HepG2 (cell line): ENCODE measurements at regions not wholly inside any gene's neighbourhood (a gene's known extent, or its start where the extent isn't known, plus 50 kb on each side); places are given as distances from the start of the nearest gene placed in this dataset.

Experiments
- ATAC-seq: fragments of 200-7000 bp; cut with Tn5 transposase; 3 replicates; pipeline ENCODE4 v1.9.1; 2020; ENCODE audit warnings: mild to moderate bottlenecking, moderate library complexity
- BruUV-seq: library from RNA; stranded (reverse); fragments of 400-500 nt; replicated peaks from 2 replicates; lab custom pipeline; 2021; lab: Mats Ljungman, UMichigan
- CTCF ChIA-PET: fragments of 300-600 bp; formaldehyde crosslinking; extraction: SDS; loops from one replicate; lab custom pipeline; 2021; ENCODE audit warnings: low total read pairs, inconsistent platforms, low intra/inter-chr PET ratio; lab: Yijun Ruan, JAX
- POLR2A ChIA-PET: fragments of 350-600 bp; sonication (Branson Sonifier 250); formaldehyde crosslinking; loops from one replicate; lab custom pipeline; 2020; ENCODE audit warnings: antibody characterized with exemption, inconsistent platforms; lab: Yijun Ruan, JAX
- DNase-seq: peaks from one replicate; pipeline ENCODE4 v3.0.0-alpha.2; 2015; ENCODE audit warnings: low spot score
- FAIRE-seq: peaks from 3 replicates; lab custom pipeline; 2011; peaks lifted over from hg19 to GRCh38; lab: Jason Lieb, UNC
- H2AFZ ChIP-seq: one replicate; pipeline ENCODE4 v1.6.1; 2011; ENCODE audit warnings: low read length, inconsistent platforms
- H3K27ac ChIP-seq: fragments of 300-600 bp; 3 replicates; pipeline ENCODE4 v1.8.0; 2011; ENCODE audit warnings: mixed run types, mild to moderate bottlenecking, mixed read lengths, low read length, inconsistent platforms; ENCODE audit not compliant: insufficient read depth; ENCODE audit errors: extremely low read length
- H3K27me3 ChIP-seq, 2 experiments: fragments of 200-600 bp in 1 of 2; 2 replicates in 1 of 2; 3 replicates in 1 of 2; pipeline versions ENCODE4 v1.6.0 to v1.8.0; 2011; ENCODE audit warnings: low read length in 2 of 2, mild to moderate bottlenecking in 2 of 2, moderate library complexity in 2 of 2, inconsistent platforms in 1 of 2; ENCODE audit not compliant: insufficient read depth in 2 of 2, control insufficient read depth in 1 of 2
- H3K36me3 ChIP-seq, 2 experiments: fragments of 200-600 bp in 1 of 2; replicated peaks in 1 of 2; 2 replicates in 1 of 2; 3 replicates in 1 of 2; pipeline versions ENCODE4 v1.5.1 to v1.8.0; 2011; ENCODE audit warnings: low read length in 2 of 2, inconsistent platforms in 1 of 2; ENCODE audit not compliant: insufficient read depth in 2 of 2, control insufficient read depth in 1 of 2
- H3K4me1 ChIP-seq: 2 replicates; pipeline ENCODE4 v1.5.1; 2012; ENCODE audit warnings: low read length, inconsistent platforms; ENCODE audit not compliant: insufficient read depth
- H3K4me2 ChIP-seq: 2 replicates; pipeline ENCODE4 v1.6.0; 2011; ENCODE audit warnings: low read depth, low read length, inconsistent platforms
- H3K4me3 ChIP-seq, 3 experiments: fragments of 200-600 bp in 1 of 3; sonication (generic), shearing (Covaris generic) in 1 of 3; replicated peaks in 1 of 3; 2 replicates each; pipeline ENCODE4 v1.5.1; 2011 to 2016; ENCODE audit warnings: low read length in 3 of 3, inconsistent platforms in 2 of 3, low read depth in 2 of 3, mild to moderate bottlenecking in 2 of 3, control low read depth in 1 of 3, mixed read lengths in 1 of 3; ENCODE audit not compliant: insufficient read depth in 1 of 3
- H3K79me2 ChIP-seq: one replicate; pipeline ENCODE4 v1.6.1; 2011; ENCODE audit warnings: low read length, inconsistent platforms; ENCODE audit not compliant: insufficient read depth
- H3K9ac ChIP-seq: 2 replicates; pipeline ENCODE4 v1.6.0; 2011; ENCODE audit warnings: mild to moderate bottlenecking, low read depth, low read length, inconsistent platforms; ENCODE audit not compliant: insufficient read depth
- H3K9me3 ChIP-seq: 2 replicates; pipeline ENCODE4 v1.5.1; 2012; ENCODE audit warnings: mild to moderate bottlenecking, low read length
- H4K20me1 ChIP-seq: 2 replicates; pipeline ENCODE4 v1.6.0; 2011; ENCODE audit warnings: inconsistent platforms, mild to moderate bottlenecking, low read length, moderate library complexity; ENCODE audit not compliant: insufficient read depth
- CREB1 ChIP-seq, 2 experiments: fragments of 450-650 bp in 1 of 2; IDR thresholded peaks; 2 replicates each; pipeline ENCODE4 v1.6.1; 2016 to 2017; ENCODE audit warnings: control low read depth in 1 of 2, mild to moderate bottlenecking in 1 of 2, missing compliant biosample characterization in 1 of 2, missing genetic modification characterization in 1 of 2
- FOSL1 ChIP-seq: sonication (generic); formaldehyde crosslinking; IDR thresholded peaks from 2 replicates; pipeline ENCODE4 v1.9.0; 2021; ENCODE audit warnings: missing genetic modification reagents, borderline replicate concordance
- KDM4B ChIP-seq: sonication (generic); formaldehyde crosslinking; IDR thresholded peaks from 2 replicates; pipeline ENCODE4 v1.4.0; 2020; ENCODE audit warnings: missing genetic modification reagents
- MLXIP ChIP-seq: sonication (generic); formaldehyde crosslinking; IDR thresholded peaks from 2 replicates; pipeline ENCODE4 v1.9.0; 2021; ENCODE audit warnings: missing genetic modification reagents, borderline replicate concordance
- NR3C1 ChIP-seq: sonication (generic); formaldehyde crosslinking; IDR thresholded peaks from 2 replicates; pipeline ENCODE4 v1.4.0; 2020; ENCODE audit warnings: missing genetic modification reagents
- RBM39 ChIP-seq: fragments of 200-400 bp; formaldehyde crosslinking; IDR thresholded peaks from one replicate; pipeline ENCODE4 v1.6.1; 2018; ENCODE audit warnings: antibody characterized with exemption, mild to moderate bottlenecking, low read depth, low read length; ENCODE audit not compliant: poor library complexity, severe bottlenecking
- SMAD3 ChIP-seq: sonication (generic); formaldehyde crosslinking; IDR thresholded peaks from 2 replicates; pipeline ENCODE4 v1.4.0; 2020; ENCODE audit warnings: missing genetic modification reagents
- ZNF10 ChIP-seq: sonication (generic); formaldehyde crosslinking; IDR thresholded peaks from 2 replicates; pipeline ENCODE4 v1.4.0; 2020; ENCODE audit warnings: mild to moderate bottlenecking, low read depth, missing genetic modification reagents, borderline replicate concordance
- ZNF292 ChIP-seq: sonication (generic); formaldehyde crosslinking; IDR thresholded peaks from 2 replicates; pipeline ENCODE4 v1.8.1; 2022; ENCODE audit warnings: mild to moderate bottlenecking, low read depth, missing genetic modification reagents, borderline replicate concordance
- ZNF329 ChIP-seq: sonication (generic); formaldehyde crosslinking; IDR thresholded peaks from 2 replicates; pipeline ENCODE4 v1.9.0; 2021; ENCODE audit warnings: low read depth, mild to moderate bottlenecking, missing genetic modification reagents
- ZNF501 ChIP-seq: sonication (generic); formaldehyde crosslinking; IDR thresholded peaks from 2 replicates; pipeline ENCODE4 v1.5.1; 2020; ENCODE audit warnings: mild to moderate bottlenecking, moderate library complexity, missing genetic modification reagents
- ZZZ3 ChIP-seq: sonication (generic); formaldehyde crosslinking; IDR thresholded peaks from 2 replicates; pipeline ENCODE4 v1.4.0; 2020; ENCODE audit warnings: missing genetic modification reagents, mild to moderate bottlenecking, borderline replicate concordance
- WGBS: methylation state at CpG from one replicate; pipeline ENCODE4 v1.1.6; 2017; ENCODE audit warnings: low lambda C conversion rate; 5-methylcytosine and 5-hydroxymethylcytosine counted together
- in situ Hi-C: cut with HindIII; loops from 2 replicates; pipeline ENCODE4 v1.10.0; 2017; ENCODE audit warnings: low pct_unique_long_range_greater_than_20kb; ENCODE audit not compliant: extremely low pct_ligation_motif_present
- intact Hi-C: fragments of 100-400 bp; cut with micrococcal nuclease; formaldehyde crosslinking; loops from one replicate; pipeline ENCODE4 v1.10.0; 2022; ENCODE audit not compliant: unreplicated experiment
- TF ChIP-seq, protein P1 (sequence below), 2 experiments: sonication (generic) in 1 of 2; formaldehyde crosslinking in 1 of 2; IDR thresholded peaks; 2 replicates each; pipeline versions ENCODE4 v1.4.0 to v1.6.1; 2018 to 2020; ENCODE audit warnings: missing genetic modification reagents in 2 of 2, borderline replicate concordance in 1 of 2, low read depth in 1 of 2, mild to moderate bottlenecking in 1 of 2, missing biosample characterization in 1 of 2

DNA sequence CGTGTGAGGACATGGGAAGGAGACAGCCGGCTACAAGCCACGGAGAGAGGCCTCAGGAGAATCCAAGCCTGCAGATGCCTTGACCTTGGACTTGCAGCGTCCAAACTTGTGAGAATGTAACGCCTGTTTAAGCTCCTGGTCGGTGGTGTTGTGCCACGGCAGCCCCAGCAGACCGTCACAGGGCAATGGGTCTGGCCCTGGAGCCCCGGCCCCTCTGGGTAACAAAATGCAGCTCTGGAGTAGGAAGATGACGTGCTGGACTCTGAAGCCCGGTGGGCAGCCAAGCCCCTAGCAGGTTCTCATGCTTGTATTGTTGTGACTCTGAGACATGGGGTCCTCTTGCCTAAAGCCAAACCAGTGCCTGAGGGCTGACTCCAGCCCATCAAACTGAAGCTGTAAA lies 174.7 kb downstream of the IRX2 start:
- in situ Hi-C loops: no loop called here
- POLR2A ChIA-PET: no interaction called here

GRCh38 chr5:2575871-2576270 lies 175.6 kb downstream of the IRX2 start:
- Histone ChIP-seq H3K9ac (no peak overlapping the region), H3K79me2 (no peaks in the 10 kb centered on the region), H4K20me1 (no peaks in the 10 kb centered on the region), H3K4me2 (no peak overlapping the region), H2AFZ (no peak overlapping the region), H3K9me3 (no peaks in the 10 kb centered on the region), H3K27ac (no peak overlapping the region), H3K36me3 (no peaks in the 10 kb centered on the region), H3K27me3 (peaks cover under 1 to 7% of the 10 kb centered on the region in 2 experiments; a peak in 1 of 5 replicates), H3K4me3 (no peak overlapping the region), H3K4me1 (no peaks in the 10 kb centered on the region)
- ATAC-seq: no peak
- no peak for DNase-seq
- no peak for FAIRE-seq
- BruUV-seq: no TSS peak
- in situ Hi-C loops: no loop called here
- WGBS: 3% methylated on average over 1 of the region's 1 CpG
- ChIA-PET POLR2A (no interaction called here), CTCF (no interaction called here)
- intact Hi-C loops: no loop called here
- TF ChIP-seq MLXIP (CRISPR knock-in tag): no peak
- TF ChIP-seq ZNF292 (CRISPR knock-in tag): no peak
- no peak for TF ChIP-seq NR3C1 (CRISPR knock-in tag)
- TF ChIP-seq, protein P1, sequence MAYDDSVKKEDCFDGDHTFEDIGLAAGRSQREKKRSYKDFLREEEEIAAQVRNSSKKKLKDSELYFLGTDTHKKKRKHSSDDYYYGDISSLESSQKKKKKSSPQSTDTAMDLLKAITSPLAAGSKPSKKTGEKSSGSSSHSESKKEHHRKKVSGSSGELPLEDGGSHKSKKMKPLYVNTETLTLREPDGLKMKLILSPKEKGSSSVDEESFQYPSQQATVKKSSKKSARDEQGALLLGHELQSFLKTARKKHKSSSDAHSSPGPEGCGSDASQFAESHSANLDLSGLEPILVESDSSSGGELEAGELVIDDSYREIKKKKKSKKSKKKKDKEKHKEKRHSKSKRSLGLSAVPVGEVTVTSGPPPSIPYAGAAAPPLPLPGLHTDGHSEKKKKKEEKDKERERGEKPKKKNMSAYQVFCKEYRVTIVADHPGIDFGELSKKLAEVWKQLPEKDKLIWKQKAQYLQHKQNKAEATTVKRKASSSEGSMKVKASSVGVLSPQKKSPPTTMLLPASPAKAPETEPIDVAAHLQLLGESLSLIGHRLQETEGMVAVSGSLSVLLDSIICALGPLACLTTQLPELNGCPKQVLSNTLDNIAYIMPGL (CRISPR knock-in tag; IDR thresholded peaks at IDR 0.05; ENCODE audit: borderline replicate concordance in 1 of 2, low read depth in 1 of 2): no peak
- TF ChIP-seq KDM4B: no peak
- no peak for TF ChIP-seq CREB1 (IDR thresholded peaks at IDR 0.05)
- TF ChIP-seq CREB1 (CRISPR knock-in tag; IDR thresholded peaks at IDR 0.05): no peak
- no peak for TF ChIP-seq ZNF329 (CRISPR knock-in tag)
- no peak for TF ChIP-seq FOSL1
- no peak for TF ChIP-seq SMAD3 (CRISPR knock-in tag)
- TF ChIP-seq RBM39: no peak
- TF ChIP-seq ZNF10: no peak
- no peak for TF ChIP-seq ZZZ3 (CRISPR knock-in tag)

More for the DNA sequence above, 174.7 kb downstream of the IRX2 start:
- H3K4me3 ChIP-seq: no peak overlapping the region
- H4K20me1 ChIP-seq: no peaks in the 10 kb centered on the region
- no TSS peak for BruUV-seq
- no peaks in the 10 kb centered on the region for H3K4me1 ChIP-seq
- H3K27ac ChIP-seq: no peak overlapping the region
- intact Hi-C loops: no loop called here
- CTCF ChIA-PET: no interaction called here
- FAIRE-seq (no peak), DNase-seq (no peak), ATAC-seq (no peak)
- 10% methylated on average over 5 of the region's 11 CpGs for WGBS
- H3K79me2 ChIP-seq: no peaks in the 10 kb centered on the region
- peaks cover 0 to 7% of the 10 kb centered on the region in 2 experiments; a peak in 1 of 5 replicates for H3K27me3 ChIP-seq
- H3K9ac ChIP-seq: no peak overlapping the region
- H2AFZ ChIP-seq: no peak overlapping the region
- H3K4me2 ChIP-seq: no peak overlapping the region
- TF ChIP-seq ZNF501 (CRISPR knock-in tag): no peak
- TF ChIP-seq, all 625 proteins: peak for 0
- no peaks in the 10 kb centered on the region for H3K36me3 ChIP-seq
- H3K9me3 ChIP-seq: no peaks in the 10 kb centered on the region
